Skin epidermis (tissue), 12 donors: ENCODE measurements at regions not wholly inside any gene's neighbourhood (a gene's known extent, or its start where the extent isn't known, plus 50 kb on each side); places are given as distances from the start of the nearest gene placed in this dataset.

Experiments
- H3K27ac ChIP-seq, 21 experiments: fragments of 200-600 bp; sonication (generic) in 11 of 21; one replicate each; pipeline ENCODE4 v1.5.0; 2020; ENCODE audit warnings: mild to moderate bottlenecking in 3 of 21, inconsistent platforms in 2 of 21, moderate library complexity in 2 of 21
- H3K4me3 ChIP-seq, 7 experiments: fragments of 200-600 bp; sonication (generic) in 2 of 7; one replicate each; pipeline ENCODE4 v1.5.0; 2020; ENCODE audit warnings: inconsistent platforms in 2 of 7, mild to moderate bottlenecking in 2 of 7, moderate library complexity in 1 of 7

GRCh38 chr18:75790796-75791195 lies 363.3 kb upstream of the SMIM21 start:
- Histone ChIP-seq H3K27ac (peak overlapping the region in 1 of 21 experiments; percentile 44), H3K4me3 (no peak overlapping the region)

- H3K4me3 ChIP-seq, result no peak overlapping the region
- H3K27ac ChIP-seq, result no peak overlapping the region
Measured at GRCh38 chr18:75790111-75790510, 362.6 kb upstream of the SMIM21 start.

GRCh38 chr18:75785834-75786233 lies 358.3 kb upstream of the SMIM21 start:
- H3K27ac ChIP-seq, result no peak overlapping the region

GRCh38 chr18:75785206-75785605 lies 357.7 kb upstream of the SMIM21 start:
- no peak overlapping the region for H3K27ac ChIP-seq
- no peak overlapping the region for H3K4me3 ChIP-seq

More at GRCh38 chr18:75785834-75786233, 358.3 kb upstream of the SMIM21 start:
- no peak overlapping the region for H3K4me3 ChIP-seq

GRCh38 chr18:75784390-75784789 lies 356.9 kb upstream of the SMIM21 start:
- Histone ChIP-seq H3K27ac (no peak overlapping the region), H3K4me3 (no peak overlapping the region)

- Histone ChIP-seq H3K4me3 (no peak overlapping the region), H3K27ac (no peak overlapping the region)
Measured at GRCh38 chr18:75783566-75784281, 356.2 kb upstream of the SMIM21 start.

- Histone ChIP-seq H3K27ac (no peak overlapping the region), H3K4me3 (no peak overlapping the region)
Measured at GRCh38 chr18:75782826-75783225, 355.3 kb upstream of the SMIM21 start.

GRCh38 chr18:75782204-75782603 lies 354.7 kb upstream of the SMIM21 start:
- H3K4me3 ChIP-seq, result no peak overlapping the region
- no peak overlapping the region for H3K27ac ChIP-seq

GRCh38 chr18:75779910-75780309 lies 352.4 kb upstream of the SMIM21 start:
- H3K4me3 ChIP-seq, result no peak overlapping the region
- no peak overlapping the region for H3K27ac ChIP-seq

GRCh38 chr18:75779450-75779849 lies 351.9 kb upstream of the SMIM21 start:
- H3K27ac ChIP-seq, result no peak overlapping the region
- H3K4me3 ChIP-seq, result no peak overlapping the region

GRCh38 chr18:75777630-75778029 lies 350.1 kb upstream of the SMIM21 start:
- Histone ChIP-seq H3K27ac (no peak overlapping the region), H3K4me3 (no peak overlapping the region)

- no peak overlapping the region for H3K4me3 ChIP-seq
- no peak overlapping the region for H3K27ac ChIP-seq
Measured at GRCh38 chr18:75775121-75775520, 347.6 kb upstream of the SMIM21 start.

- no peak overlapping the region for H3K27ac ChIP-seq
- H3K4me3 ChIP-seq, result no peak overlapping the region
Measured at GRCh38 chr18:75773618-75774017, 346.1 kb upstream of the SMIM21 start.

GRCh38 chr18:75762758-75763157 lies 335.3 kb upstream of the SMIM21 start:
- H3K27ac ChIP-seq, result no peak overlapping the region

GRCh38 chr18:75760208-75760607 lies 332.7 kb upstream of the SMIM21 start:
- no peak overlapping the region for H3K4me3 ChIP-seq
- H3K27ac ChIP-seq, result no peak overlapping the region

More at GRCh38 chr18:75762758-75763157, 335.3 kb upstream of the SMIM21 start:
- H3K4me3 ChIP-seq, result no peak overlapping the region

GRCh38 chr18:75757951-75758350 lies 330.4 kb upstream of the SMIM21 start:
- Histone ChIP-seq H3K27ac (peak overlapping the region in 1 of 21 experiments; percentile 1), H3K4me3 (no peak overlapping the region)

GRCh38 chr18:75754433-75754832 lies 326.9 kb upstream of the SMIM21 start:
- Histone ChIP-seq H3K4me3 (no peak overlapping the region), H3K27ac (no peak overlapping the region)

GRCh38 chr18:75753753-75754152 lies 326.2 kb upstream of the SMIM21 start:
- Histone ChIP-seq H3K4me3 (no peak overlapping the region), H3K27ac (no peak overlapping the region)

- no peak overlapping the region for H3K4me3 ChIP-seq
- no peak overlapping the region for H3K27ac ChIP-seq
Measured at GRCh38 chr18:75752740-75753263, 325.3 kb upstream of the SMIM21 start.

GRCh38 chr18:75745147-75745546 lies 317.6 kb upstream of the SMIM21 start:
- Histone ChIP-seq H3K4me3 (no peak overlapping the region), H3K27ac (no peak overlapping the region)

- no peak overlapping the region for H3K4me3 ChIP-seq
- no peak overlapping the region for H3K27ac ChIP-seq
Measured at GRCh38 chr18:75742516-75742915, 315.0 kb upstream of the SMIM21 start.

GRCh38 chr18:75739682-75740081 lies 312.2 kb upstream of the SMIM21 start:
- H3K27ac ChIP-seq, result no peak overlapping the region
- no peak overlapping the region for H3K4me3 ChIP-seq
